ENCODE measurements at regions not wholly inside any gene's neighbourhood (a gene's known extent, or its start where the extent isn't known, plus 50 kb on each side); places are given as distances from the start of the nearest gene placed in this dataset.
"Not testable (repeated sequence)": the region's sequence is repeated elsewhere in the genome, so short reads cannot be mapped to it uniquely, and the experiment has no call there.

DNA sequence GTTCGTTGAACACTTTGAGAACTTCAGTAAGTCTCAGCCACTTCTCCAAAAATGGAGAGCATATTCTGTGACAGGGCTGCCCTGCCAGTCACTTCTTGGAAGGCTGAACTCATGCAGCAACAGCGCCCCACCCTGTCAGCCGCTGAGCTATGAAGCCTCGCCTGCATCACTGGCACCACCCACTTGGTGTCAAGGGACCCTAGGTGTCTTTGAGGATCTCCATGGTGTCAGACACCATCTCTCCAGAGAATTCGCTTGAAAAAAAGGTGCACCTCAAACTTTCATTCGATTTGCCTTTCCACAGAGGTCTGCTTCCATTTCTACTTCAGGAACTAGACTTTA lies 351.5 kb downstream of the SPATA31A6 start:
- TF ChIP-seq, protein P1, sequence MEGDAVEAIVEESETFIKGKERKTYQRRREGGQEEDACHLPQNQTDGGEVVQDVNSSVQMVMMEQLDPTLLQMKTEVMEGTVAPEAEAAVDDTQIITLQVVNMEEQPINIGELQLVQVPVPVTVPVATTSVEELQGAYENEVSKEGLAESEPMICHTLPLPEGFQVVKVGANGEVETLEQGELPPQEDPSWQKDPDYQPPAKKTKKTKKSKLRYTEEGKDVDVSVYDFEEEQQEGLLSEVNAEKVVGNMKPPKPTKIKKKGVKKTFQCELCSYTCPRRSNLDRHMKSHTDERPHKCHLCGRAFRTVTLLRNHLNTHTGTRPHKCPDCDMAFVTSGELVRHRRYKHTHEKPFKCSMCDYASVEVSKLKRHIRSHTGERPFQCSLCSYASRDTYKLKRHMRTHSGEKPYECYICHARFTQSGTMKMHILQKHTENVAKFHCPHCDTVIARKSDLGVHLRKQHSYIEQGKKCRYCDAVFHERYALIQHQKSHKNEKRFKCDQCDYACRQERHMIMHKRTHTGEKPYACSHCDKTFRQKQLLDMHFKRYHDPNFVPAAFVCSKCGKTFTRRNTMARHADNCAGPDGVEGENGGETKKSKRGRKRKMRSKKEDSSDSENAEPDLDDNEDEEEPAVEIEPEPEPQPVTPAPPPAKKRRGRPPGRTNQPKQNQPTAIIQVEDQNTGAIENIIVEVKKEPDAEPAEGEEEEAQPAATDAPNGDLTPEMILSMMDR (conservative IDR thresholded peaks at IDR 0.05; ENCODE audit: low read length): not testable (repeated sequence)
- TF ChIP-seq EZH2phosphoT487 (IDR thresholded peaks at IDR 0.05; ENCODE audit: borderline replicate concordance): not testable (repeated sequence)

Data from Loucy (cell line).